Smooth muscle cell (in vitro differentiated cells): ENCODE measurements at regions not wholly inside any gene's neighbourhood (a gene's known extent, or its start where the extent isn't known, plus 50 kb on each side); places are given as distances from the start of the nearest gene placed in this dataset.
"Not testable (repeated sequence)": the region's sequence is repeated elsewhere in the genome, so short reads cannot be mapped to it uniquely, and the experiment has no call there.

ENCODE experiments used
- DNase-seq: peaks from one replicate; lab custom pipeline; 2025; ENCODE audit not compliant: unreplicated experiment; lab: John Stamatoyannopoulos, UW
- H2AFZ ChIP-seq: fragments of 200-600 bp; sonication (generic); 2 replicates; pipeline ENCODE4 v1.6.0; 2016; ENCODE audit warnings: antibody characterized with exemption, low read depth, mild to moderate bottlenecking
- H3F3A ChIP-seq: fragments of 200-600 bp; sonication (generic); 2 replicates; pipeline ENCODE4 v1.6.0; 2017; ENCODE audit warnings: antibody characterized with exemption, low read depth
- H3K27ac ChIP-seq: fragments of 200-600 bp; sonication (generic); 2 replicates; pipeline ENCODE4 v1.5.1; 2016; ENCODE audit warnings: low read depth, mild to moderate bottlenecking
- H3K27me3 ChIP-seq: fragments of 200-600 bp; sonication (generic); 2 replicates; pipeline ENCODE4 v1.6.1; 2016; ENCODE audit warnings: low read depth, mild to moderate bottlenecking
- H3K36me3 ChIP-seq: fragments of 200-600 bp; sonication (generic); 2 replicates; pipeline ENCODE4 v1.5.1; 2016; ENCODE audit warnings: low read depth
- H3K4me1 ChIP-seq: fragments of 200-600 bp; sonication (generic); 2 replicates; pipeline ENCODE4 v1.5.1; 2016; ENCODE audit warnings: low read depth
- H3K4me2 ChIP-seq: fragments of 200-600 bp; sonication (generic); 2 replicates; pipeline ENCODE4 v1.6.0; 2016; ENCODE audit warnings: mild to moderate bottlenecking
- H3K4me3 ChIP-seq: fragments of 200-600 bp; sonication (generic); 2 replicates; pipeline ENCODE4 v1.5.1; 2016; ENCODE audit warnings: mild to moderate bottlenecking
- H3K79me2 ChIP-seq: fragments of 200-600 bp; sonication (generic); 2 replicates; pipeline ENCODE4 v1.6.0; 2016; ENCODE audit warnings: low read depth, mild to moderate bottlenecking
- H3K9ac ChIP-seq: fragments of 200-600 bp; sonication (generic); 2 replicates; pipeline ENCODE4 v1.6.0; 2016; ENCODE audit warnings: low read depth
- H3K9me3 ChIP-seq: fragments of 200-600 bp; sonication (generic); replicated peaks from 2 replicates; pipeline ENCODE4 v1.5.1; 2016; ENCODE audit warnings: low read depth
- H4K20me1 ChIP-seq: fragments of 200-600 bp; sonication (generic); 2 replicates; pipeline ENCODE4 v1.6.0; 2016; ENCODE audit warnings: low read depth
- WGBS: methylation state at CpG from one replicate; pipeline ENCODE4 v1.1.7; 2016; ENCODE audit warnings: low lambda C conversion rate; 5-methylcytosine and 5-hydroxymethylcytosine counted together
- TF ChIP-seq, protein P1 (sequence below): fragments of 200-600 bp; sonication (generic); IDR thresholded peaks from 2 replicates; pipeline ENCODE4 v1.5.1; 2017; ENCODE audit warnings: borderline replicate concordance, mild to moderate bottlenecking, antibody characterized with exemption; ENCODE audit not compliant: insufficient read depth, poor library complexity, severe bottlenecking

DNA sequence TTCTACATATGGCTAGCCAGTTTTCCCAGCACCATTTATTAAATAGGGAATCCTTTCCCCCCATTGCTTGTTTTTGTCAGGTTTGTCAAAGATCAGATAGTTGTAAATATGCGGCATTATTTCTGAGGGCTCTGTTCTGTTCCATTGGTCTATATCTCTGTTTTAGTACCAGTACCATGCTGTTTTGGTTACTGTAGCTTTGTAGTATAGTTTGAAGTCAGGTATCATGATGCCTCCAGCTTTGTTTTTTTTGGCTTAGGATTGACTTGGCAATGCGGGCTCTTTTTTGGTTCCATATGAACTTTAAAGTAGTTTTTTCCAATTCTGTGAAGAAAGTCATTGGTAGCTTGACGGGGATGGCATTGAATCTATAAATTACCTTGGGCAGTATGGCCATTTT, 60.0 kb upstream of the GPC3 start:
- not testable (repeated sequence) for H4K20me1 ChIP-seq, H3K27me3 ChIP-seq, H3K9ac ChIP-seq, H3K4me1 ChIP-seq, H3K9me3 ChIP-seq, H3F3A ChIP-seq, H3K4me3 ChIP-seq, H3K27ac ChIP-seq, H3K36me3 ChIP-seq, DNase-seq, H3K4me2 ChIP-seq, H3K79me2 ChIP-seq, H2AFZ ChIP-seq
- WGBS = 76% methylated on average over 3 of the region's 3 CpGs

DNA sequence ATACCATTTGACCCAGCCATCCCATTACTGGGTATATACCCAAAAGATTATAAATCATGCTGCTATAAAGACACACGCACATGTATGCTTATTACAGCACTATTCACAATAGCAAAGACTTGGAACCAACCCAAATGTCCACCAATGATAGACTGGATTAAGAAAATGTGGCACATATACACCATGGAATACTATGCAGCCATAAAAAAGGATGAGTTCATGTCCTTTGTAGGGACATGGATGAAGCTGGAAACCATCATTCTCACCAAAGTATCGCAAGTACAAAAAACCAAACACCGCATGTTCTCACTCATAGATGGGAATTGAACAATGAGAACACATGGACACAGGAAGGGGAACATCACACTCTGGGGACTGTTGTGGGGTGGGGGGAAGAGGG, 81.7 kb upstream of the GPC3 start:
- H3K9me3 ChIP-seq, H3K79me2 ChIP-seq, H3K9ac ChIP-seq, H3K4me1 ChIP-seq, H4K20me1 ChIP-seq, DNase-seq, H3K27me3 ChIP-seq, H3K4me2 ChIP-seq, H2AFZ ChIP-seq, H3K36me3 ChIP-seq, H3K27ac ChIP-seq, H3K4me3 ChIP-seq, H3F3A ChIP-seq: not testable (repeated sequence)
- WGBS = 79% methylated on average over 3 of the region's 3 CpGs

DNA sequence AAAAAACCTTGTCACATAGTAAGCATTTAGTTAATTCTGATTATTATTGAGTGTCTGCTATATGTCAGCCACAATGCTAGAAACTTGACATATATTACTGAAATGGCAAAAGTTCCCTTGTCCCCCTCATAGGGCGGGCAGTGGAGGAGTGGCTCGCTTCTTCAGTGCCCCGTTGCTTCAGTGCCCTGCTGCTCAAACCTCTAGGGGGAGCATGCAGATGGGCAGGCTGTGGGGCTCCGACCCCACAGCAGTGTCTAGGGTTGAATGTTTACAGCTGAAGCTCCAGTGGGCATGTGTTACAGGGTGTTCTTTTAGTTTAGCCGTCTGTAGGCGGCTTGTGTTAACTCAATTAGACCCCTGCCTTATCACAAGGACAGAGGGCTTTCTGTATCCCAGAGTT, 86.5 kb upstream of the GPC3 start:
- H2AFZ ChIP-seq, H3K9ac ChIP-seq, H3K4me2 ChIP-seq, H3F3A ChIP-seq, DNase-seq, H3K27me3 ChIP-seq, H3K79me2 ChIP-seq, H3K4me3 ChIP-seq, H3K36me3 ChIP-seq, H3K27ac ChIP-seq, H3K9me3 ChIP-seq, H4K20me1 ChIP-seq, H3K4me1 ChIP-seq: not testable (repeated sequence)
- 59% methylated on average over 6 of the region's 6 CpGs for WGBS

DNA sequence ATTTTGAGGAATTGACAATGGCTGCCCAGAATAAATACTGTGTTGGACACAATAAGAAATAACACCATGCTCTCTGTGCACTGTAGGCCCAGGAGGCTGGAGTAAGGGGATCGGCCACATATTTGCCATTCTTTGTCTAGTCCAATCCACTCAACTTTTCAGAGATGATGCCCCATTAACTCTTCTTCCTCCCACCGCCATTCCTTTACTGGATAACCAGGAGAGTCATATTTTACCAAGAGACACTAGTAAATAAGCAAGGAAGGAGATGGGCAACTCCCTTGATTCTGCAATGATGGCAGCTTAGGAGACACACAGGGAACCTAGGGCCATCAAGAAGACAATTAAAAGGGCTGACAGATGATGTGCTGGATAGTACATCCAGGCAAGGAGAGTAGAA, 87.9 kb upstream of the GPC3 start:
- DNase-seq = no peak
- Histone ChIP-seq H3K27ac (no peak overlapping the region), H3F3A (no peaks in the 10 kb centered on the region)

DNA sequence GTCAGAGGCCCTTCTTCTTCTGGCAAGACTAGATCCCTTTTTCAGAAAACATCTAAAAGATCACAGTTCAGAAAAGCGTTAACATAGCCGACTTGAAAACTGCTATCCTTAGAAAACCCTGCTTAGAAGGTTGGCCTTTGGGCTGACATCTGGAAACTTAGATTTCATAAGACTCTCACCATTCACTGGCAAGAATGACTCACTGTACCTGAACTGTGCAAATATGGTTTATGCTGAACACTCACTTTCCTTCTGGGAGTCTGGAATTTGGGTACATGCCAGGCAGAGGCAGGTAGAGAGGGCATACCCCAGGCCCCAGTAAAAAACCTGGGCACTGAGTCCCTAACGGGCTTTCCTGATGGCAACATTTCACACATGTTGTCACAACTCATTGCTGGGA, 88.8 kb upstream of the GPC3 start:
- Histone ChIP-seq H3K4me1 (no peaks in the 10 kb centered on the region), H3K4me2 (no peak overlapping the region), H3K27me3 (no peaks in the 10 kb centered on the region), H3K36me3 (no peaks in the 10 kb centered on the region), H3K9me3 (no peaks in the 10 kb centered on the region), H3F3A (no peaks in the 10 kb centered on the region), H3K27ac (no peak overlapping the region), H3K4me3 (no peak overlapping the region), H3K9ac (no peak overlapping the region), H2AFZ (no peak overlapping the region), H4K20me1 (no peaks in the 10 kb centered on the region), H3K79me2 (no peaks in the 10 kb centered on the region)
- TF ChIP-seq, protein P1, sequence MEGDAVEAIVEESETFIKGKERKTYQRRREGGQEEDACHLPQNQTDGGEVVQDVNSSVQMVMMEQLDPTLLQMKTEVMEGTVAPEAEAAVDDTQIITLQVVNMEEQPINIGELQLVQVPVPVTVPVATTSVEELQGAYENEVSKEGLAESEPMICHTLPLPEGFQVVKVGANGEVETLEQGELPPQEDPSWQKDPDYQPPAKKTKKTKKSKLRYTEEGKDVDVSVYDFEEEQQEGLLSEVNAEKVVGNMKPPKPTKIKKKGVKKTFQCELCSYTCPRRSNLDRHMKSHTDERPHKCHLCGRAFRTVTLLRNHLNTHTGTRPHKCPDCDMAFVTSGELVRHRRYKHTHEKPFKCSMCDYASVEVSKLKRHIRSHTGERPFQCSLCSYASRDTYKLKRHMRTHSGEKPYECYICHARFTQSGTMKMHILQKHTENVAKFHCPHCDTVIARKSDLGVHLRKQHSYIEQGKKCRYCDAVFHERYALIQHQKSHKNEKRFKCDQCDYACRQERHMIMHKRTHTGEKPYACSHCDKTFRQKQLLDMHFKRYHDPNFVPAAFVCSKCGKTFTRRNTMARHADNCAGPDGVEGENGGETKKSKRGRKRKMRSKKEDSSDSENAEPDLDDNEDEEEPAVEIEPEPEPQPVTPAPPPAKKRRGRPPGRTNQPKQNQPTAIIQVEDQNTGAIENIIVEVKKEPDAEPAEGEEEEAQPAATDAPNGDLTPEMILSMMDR = no peak
- DNase-seq = no peak
- WGBS = 84% methylated on average over 3 of the region's 3 CpGs

More for the DNA sequence above, 87.9 kb upstream of the GPC3 start:
- no peak overlapping the region for H3K9ac ChIP-seq
- no peaks in the 10 kb centered on the region for H4K20me1 ChIP-seq
- H3K79me2 ChIP-seq = no peaks in the 10 kb centered on the region
- H3K4me1 ChIP-seq = no peaks in the 10 kb centered on the region
- H2AFZ ChIP-seq = no peak overlapping the region
- TF ChIP-seq, protein P1 = no peak
- WGBS = 79% methylated on average over 2 of the region's 2 CpGs
- no peak overlapping the region for H3K4me3 ChIP-seq
- H3K27me3 ChIP-seq = no peaks in the 10 kb centered on the region
- H3K9me3 ChIP-seq = no peaks in the 10 kb centered on the region
- no peaks in the 10 kb centered on the region for H3K36me3 ChIP-seq
- no peak overlapping the region for H3K4me2 ChIP-seq
